AG08395 (cell line): ENCODE measurements at regions not wholly inside any gene's neighbourhood (a gene's known extent, or its start where the extent isn't known, plus 50 kb on each side); places are given as distances from the start of the nearest gene placed in this dataset.

Experiments used
- DNase-seq: peaks from one replicate; pipeline ENCODE4 v3.0.0; 2012; ENCODE audit warnings: mixed read lengths, low spot score

- DNase-seq, result peak; percentile 74
These were observed 224.2 kb downstream of the CLIC5 start for GRCh38 chr6:45791211-45792168.

- no peak for DNase-seq
These were observed 226.4 kb downstream of the CLIC5 start for GRCh38 chr6:45789238-45789637.

DNA sequence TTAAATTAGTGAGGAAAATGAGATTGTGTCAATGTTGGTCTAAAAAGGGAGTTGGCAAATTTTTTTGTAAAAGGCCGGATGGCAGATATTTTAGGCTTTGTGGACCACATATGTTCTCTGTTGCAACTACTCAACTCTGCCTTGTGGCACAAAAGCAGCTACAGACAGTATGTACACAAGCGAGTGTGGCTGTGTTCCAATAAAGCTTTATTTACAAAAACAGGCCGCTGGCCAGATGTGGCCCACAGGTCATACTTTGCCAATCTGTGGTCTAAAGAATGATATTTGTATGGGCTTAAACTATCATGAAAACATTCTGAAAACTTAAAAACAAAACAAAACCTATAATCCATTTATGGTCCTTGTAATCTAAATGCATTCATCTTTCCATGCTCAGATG, 228.3 kb downstream of the CLIC5 start:
- DNase-seq, result no peak

DNA sequence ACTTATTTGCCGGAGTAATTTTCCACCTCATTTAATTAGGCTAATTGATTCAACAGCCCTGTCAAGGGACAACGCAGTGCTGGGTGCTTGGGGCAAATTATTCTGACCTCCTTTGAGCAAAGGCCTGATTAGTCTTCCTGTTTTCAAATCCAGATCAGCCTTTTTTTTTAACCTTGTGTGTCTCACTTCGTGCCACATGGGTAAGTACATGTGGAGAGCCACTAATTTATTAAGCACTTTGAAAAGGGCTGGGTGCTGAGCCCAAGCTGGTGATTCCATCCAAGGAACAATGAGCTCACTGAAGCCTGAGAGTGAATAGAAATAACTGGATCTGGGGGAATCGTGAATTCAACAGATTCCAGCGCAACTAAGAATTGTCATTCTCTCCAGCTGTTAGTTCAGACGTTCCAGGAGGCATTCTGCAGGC, 229.3 kb downstream of the CLIC5 start:
- DNase-seq, result no peak

DNA sequence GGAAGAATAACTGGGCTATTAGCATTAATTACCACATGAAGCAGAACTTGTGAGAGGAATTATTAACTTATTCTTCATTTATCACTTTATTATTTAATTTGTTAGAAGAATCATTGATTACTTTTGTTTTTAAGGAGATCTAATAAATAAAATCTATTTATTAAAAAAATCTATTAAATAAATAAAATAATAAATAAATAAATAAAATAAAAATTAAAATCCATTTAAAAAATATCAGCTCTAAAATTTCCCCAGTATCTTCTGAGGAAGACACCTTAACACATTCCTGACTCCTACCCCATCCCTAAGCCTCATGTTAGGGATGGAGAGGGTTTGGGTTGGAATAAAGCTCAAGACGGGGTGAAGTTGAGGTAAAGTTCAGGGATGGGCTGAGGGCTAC, 231.4 kb downstream of the CLIC5 start:
- DNase-seq, result no peak

DNA sequence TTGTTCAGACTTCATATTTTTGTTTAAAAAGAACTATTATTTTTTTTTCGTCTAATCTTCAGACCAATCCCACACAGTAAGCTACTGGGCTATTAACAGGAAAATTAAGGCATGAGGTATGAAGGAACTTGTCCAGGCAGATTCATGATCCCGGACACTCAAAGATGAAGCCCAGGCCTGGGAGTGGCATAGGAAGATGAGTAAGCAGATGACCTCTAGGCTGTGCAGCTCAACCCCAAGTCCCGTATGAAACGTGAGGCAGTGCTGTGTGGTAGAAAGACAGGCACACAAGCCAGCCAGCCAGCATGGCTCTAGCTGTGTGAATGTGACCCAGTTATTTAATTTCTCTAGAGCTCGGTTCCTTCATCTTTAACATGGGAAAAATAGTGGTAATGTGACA, 231.9 kb downstream of the CLIC5 start:
- DNase-seq, result no peak

GRCh38 chr6:45781890-45782289, 233.8 kb downstream of the CLIC5 start:
- DNase-seq, result no peak

DNA sequence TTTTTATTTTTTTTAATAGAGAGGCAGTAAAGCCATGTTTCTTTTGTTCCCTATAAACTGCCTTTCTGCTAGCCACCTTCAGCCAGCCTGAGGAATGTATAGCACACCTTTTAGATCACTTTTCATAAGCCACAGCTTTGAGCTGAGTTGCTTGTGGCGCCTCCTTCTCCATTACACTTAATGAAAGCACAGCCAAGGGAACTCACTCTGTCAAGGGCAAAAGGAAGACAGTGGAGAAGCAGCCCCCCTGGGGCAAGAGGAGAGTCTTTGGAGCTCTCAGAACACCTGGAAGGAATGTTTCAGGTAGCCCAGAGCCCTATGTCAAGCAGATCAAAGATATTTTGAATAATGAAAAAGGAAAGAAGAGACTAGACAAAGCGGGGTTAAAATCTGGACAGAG, 235.1 kb downstream of the CLIC5 start:
- no peak for DNase-seq

DNA sequence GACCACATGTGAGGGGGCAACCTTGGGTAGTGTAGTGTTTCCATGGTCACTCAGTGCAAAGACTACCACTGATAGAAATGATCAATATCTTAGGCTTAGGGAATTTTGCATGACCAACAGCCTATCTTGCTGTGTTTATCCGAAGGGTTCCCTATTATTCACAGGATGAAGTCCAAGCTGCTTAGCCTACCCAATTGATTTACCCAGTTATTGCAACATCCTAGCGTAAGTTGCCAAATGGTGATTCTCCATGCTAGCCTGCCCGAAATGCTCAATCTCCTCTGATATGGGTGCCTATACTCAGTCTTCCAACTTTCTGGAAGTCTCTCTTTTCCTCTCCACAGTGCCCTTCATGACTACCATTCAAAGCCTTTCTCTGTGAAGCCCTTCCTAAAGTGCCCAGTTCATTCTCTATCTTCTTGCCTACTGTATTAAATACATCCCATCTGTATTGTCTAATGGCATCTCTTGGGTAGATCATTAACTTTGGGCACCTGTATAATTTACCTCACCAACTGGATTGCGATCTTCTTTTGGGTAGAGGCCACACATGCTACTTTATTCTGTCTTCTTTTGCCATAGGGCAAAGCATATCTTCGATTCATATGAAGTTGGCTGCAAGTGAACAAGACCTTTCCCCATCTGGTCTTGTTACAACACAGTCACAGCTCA, 240.5 kb downstream of the CLIC5 start:
- no peak for DNase-seq

DNA sequence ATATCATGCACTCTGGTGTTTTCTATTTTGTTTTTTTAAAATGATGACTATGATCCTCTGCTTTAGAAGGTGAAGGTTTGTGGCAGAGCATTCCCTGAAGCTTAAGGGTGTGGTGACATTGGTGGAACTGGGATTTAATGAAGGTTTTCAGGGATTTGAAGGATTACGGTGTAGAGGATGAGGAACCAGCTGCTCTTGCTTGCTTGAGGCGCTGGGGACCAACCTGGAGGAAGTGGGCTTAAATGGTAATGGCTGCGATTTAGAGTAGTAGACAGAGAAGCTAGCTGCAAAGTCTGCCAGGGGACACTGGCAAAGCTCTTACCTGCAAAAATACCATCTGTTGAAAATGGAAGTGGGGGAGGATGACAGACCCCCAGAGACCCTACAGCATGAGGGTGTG, 241.8 kb downstream of the CLIC5 start:
- no peak for DNase-seq

GRCh38 chr6:45772886-45773495, 242.7 kb downstream of the CLIC5 start:
- no peak for DNase-seq

DNA sequence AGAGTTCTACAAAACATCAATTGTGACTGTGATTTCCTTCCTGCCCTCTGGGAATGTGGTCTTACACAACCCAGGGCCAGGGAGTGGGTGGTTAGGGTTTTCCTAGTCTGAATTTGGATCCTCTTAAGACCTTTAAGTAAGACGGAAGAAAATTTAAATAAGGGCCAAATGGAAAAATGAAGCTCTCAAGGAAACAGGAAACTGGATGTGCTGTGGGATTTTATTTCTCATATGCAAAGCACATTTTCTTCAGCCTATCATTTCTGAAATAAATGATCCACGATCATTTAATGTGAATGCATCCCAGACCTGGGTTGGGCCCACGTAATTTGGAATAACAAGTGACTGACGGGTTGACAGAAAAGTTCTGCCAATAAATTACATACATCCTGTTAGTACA, 243.6 kb downstream of the CLIC5 start:
- DNase-seq, result no peak

GRCh38 chr6:45763281-45763680, 252.4 kb downstream of the CLIC5 start:
- DNase-seq, result no peak

- peak; percentile 36 for DNase-seq
These were observed 256.2 kb downstream of the CLIC5 start for GRCh38 chr6:45759472-45759810.

DNA sequence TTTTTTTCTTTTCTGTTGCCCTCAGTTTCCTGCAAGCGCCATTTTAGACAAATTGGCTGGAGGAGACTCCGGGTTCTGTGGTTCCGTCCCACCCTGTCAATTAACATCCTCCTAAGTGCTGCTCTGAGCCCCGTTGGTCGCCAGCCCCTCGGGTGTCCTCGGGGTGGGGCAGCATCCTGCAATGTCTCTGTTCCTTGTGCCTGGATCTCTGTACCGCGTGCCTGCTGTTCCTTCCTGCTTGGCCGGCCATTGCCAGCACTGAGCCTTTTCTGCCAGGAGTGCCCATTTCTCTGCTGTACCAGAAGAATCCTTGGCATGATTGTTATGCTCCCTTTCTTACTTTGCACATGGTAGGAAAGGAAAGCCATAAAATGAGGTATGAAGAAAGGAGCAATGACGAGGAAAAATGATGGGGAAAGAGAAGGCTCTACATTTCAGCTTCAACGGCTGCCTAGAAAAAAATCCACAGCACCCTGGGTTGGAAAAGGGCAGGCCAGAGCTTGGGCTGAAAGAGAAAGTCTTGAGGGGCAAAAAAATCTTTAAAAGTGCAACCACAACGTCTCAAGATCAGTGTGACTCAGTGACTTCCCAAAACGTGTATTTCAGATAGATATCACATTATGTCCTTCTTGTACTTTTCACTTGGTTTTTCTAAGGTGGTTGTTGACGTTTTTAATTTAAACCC, 256.7 kb downstream of the CLIC5 start:
- no peak for DNase-seq

DNA sequence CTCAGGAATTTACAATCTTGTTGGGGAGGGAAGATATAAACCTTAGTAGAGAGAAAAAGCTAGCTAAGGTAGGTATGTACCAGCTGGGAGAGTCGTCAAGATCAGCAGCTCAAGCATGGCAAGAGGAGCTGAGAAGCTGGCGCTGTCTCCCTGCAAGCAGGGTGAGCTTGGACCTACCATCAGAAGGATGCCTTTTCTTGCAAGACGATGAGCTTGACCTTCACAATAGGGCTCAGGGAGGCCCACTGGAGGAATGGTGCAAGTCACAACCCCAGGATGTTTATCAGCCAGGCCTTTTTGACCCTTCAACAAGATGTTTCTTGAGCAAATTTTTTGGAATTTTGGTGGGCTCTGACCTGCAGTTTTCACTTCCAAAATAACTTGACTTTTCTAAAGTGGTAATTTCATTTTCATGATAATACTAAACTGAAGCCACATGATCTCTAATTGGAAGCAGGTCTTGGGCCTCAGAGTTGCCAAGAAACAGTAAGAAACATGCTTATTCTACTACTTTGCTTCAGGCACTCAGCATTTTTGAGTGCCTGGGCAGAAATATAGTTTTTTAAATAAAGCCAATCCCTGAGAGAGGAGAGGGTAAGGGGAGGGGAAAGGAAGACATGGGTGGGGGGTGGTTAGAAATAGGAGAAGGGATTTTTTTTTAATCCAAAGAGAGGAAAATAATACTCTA, 258.1 kb downstream of the CLIC5 start:
- peak; percentile 29 for DNase-seq

DNA sequence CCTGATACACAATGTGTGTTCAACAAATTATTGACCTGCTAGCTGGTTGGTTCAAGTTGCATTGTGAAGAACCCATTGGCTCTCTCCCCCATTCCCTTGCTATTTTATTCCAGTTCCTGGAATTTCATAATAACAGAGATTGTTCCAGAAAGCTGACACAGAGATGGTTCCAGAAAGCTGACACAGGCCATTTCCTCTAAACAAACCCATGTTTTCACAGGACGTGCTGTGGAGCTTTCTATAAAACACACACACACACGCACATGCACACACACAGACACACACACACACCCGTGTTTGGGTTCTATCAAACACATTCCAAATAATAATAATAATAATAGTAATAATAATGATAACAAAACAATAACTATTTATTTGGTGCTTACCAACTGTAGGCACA, 259.1 kb downstream of the CLIC5 start:
- DNase-seq, result no peak

DNA sequence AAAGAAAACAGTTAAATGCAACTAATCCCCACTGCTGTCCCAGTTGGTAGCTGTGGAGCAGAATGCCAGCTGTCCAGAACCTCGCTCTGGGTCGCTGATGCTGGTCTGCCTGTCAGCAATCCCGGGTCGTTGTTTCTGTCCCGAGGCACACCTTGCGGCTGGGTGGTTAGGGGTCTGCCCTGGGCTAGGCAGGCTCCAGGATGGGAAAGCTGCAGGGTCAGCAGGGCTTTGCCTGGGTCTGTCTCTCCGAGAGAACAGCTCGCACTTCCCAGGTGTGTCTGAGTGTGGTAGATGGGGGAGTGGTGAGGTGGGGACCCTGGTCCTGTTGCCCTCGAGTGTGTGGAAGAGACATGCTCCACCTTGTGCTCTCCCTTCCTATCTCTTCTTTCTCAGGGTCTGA, 261.2 kb downstream of the CLIC5 start:
- no peak for DNase-seq

- DNase-seq, result peak; percentile 23
These were observed 269.6 kb downstream of the CLIC5 start for GRCh38 chr6:45746046-45746445.

- DNase-seq, result no peak
These were observed 272.5 kb downstream of the CLIC5 start for GRCh38 chr6:45743028-45743615.

DNA sequence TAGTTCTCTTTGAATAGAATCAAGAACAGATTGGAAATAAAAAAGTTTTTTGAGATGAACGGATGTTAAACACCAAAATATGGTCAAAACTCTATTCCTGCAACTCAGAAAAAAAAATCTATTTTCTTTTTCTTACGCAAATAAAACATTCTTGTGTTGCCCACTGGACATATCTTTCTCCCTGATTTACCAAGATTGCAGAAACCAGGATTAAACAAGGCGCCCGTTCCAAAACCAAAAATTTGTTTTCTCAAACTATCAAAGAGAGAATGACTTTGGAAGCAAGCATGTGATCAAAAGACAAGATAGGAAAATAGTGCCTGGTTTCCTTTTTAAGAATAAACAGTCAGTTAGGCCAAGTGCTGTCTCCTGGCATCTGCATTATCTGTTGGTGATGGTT, 273.1 kb downstream of the CLIC5 start:
- DNase-seq, result no peak
